ENCODE measurements at regions not wholly inside any gene's neighbourhood (a gene's known extent, or its start where the extent isn't known, plus 50 kb on each side); places are given as distances from the start of the nearest gene placed in this dataset.
"Not testable (repeated sequence)": the region's sequence is repeated elsewhere in the genome, so short reads cannot be mapped to it uniquely, and the experiment has no call there.

DNA sequence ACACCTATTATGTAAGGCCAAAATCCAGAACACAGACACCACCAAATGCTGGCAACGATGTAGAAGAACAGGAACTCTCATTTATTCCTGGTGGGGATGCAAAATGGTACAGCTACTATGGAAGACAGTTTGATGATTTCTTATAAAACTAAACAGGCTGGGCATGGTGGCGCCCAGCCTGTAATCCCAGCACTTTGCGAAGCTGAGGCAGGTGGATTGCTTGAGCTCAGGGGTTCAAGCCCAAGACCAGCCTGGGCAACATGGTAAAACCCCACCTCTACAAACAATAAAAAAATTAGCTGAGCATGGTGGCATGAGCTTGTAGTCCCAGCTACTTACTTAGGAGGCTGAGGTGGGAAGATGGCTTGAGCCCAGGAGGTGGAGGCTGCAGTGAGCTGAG is 98.3 kb downstream of the TUBA3C start:
- TF ChIP-seq, protein P1, sequence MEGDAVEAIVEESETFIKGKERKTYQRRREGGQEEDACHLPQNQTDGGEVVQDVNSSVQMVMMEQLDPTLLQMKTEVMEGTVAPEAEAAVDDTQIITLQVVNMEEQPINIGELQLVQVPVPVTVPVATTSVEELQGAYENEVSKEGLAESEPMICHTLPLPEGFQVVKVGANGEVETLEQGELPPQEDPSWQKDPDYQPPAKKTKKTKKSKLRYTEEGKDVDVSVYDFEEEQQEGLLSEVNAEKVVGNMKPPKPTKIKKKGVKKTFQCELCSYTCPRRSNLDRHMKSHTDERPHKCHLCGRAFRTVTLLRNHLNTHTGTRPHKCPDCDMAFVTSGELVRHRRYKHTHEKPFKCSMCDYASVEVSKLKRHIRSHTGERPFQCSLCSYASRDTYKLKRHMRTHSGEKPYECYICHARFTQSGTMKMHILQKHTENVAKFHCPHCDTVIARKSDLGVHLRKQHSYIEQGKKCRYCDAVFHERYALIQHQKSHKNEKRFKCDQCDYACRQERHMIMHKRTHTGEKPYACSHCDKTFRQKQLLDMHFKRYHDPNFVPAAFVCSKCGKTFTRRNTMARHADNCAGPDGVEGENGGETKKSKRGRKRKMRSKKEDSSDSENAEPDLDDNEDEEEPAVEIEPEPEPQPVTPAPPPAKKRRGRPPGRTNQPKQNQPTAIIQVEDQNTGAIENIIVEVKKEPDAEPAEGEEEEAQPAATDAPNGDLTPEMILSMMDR (IDR thresholded peaks at IDR 0.05): no peak
- H3K27me3 Mint-ChIP-seq (ENCODE audit: unreplicated experiment): no peaks in the 10 kb centered on the region
- no peak overlapping the region for H3K27ac Mint-ChIP-seq (ENCODE audit: unreplicated experiment)
- H3K4me3 Mint-ChIP-seq (ENCODE audit: unreplicated experiment): no peak overlapping the region
- no peaks in the 10 kb centered on the region for H3K4me1 Mint-ChIP-seq (ENCODE audit: unreplicated experiment)
- DNase-seq (ENCODE audit: extremely low spot score, unreplicated experiment): peak; percentile 27
- peaks cover 53% of the 10 kb centered on the region for H3K9me3 Mint-ChIP-seq (ENCODE audit: unreplicated experiment)
- H3K36me3 Mint-ChIP-seq (ENCODE audit: unreplicated experiment): no peaks in the 10 kb centered on the region

DNA sequence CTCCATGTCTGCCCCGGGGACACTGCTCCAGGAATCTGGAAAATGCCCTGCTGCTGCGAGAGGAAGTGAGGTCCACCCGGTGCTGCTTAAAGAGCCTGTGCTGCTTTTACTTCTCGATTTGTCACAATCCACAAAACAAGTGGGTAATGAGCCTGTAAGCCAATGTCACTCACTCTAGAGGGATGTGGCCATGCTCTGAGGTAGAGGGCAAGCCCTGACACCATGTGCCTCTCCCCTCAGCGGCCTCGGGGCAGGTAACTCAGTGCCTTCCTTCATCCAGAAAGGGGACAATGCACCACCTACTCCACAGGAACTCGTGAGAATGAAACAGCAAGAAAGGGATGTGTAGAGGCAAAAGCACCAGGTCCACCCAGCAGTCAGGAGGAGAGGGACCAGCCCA is 106.2 kb downstream of the TUBA3C start:
- Mint-ChIP-seq H3K9me3 (ENCODE audit: unreplicated experiment) (peaks cover 39% of the 10 kb centered on the region), H3K36me3 (ENCODE audit: unreplicated experiment) (no peaks in the 10 kb centered on the region), H3K27ac (ENCODE audit: unreplicated experiment) (no peak overlapping the region), H3K4me3 (ENCODE audit: unreplicated experiment) (no peak overlapping the region), H3K27me3 (ENCODE audit: unreplicated experiment) (no peaks in the 10 kb centered on the region), H3K4me1 (ENCODE audit: unreplicated experiment) (no peaks in the 10 kb centered on the region)
- TF ChIP-seq, protein P1 (IDR thresholded peaks at IDR 0.05): no peak
- peak; percentile 75 for DNase-seq (ENCODE audit: extremely low spot score, unreplicated experiment)

DNA sequence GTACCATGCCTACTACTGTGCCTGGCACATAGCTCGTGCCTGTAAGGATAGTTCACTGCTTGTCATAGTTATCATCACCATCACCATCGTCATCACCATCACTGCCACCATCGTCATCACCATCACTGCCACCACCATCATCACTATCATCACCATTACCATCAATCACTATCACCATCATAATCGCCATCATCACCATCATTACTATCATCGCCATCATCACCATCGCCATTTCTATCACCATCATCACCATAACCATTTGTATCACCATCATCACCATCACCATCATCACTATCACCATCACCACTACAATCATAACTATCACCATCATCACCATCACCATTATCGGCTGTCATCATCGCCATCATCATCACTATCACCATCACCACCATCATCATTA is 107.1 kb downstream of the TUBA3C start:
- peaks cover 41% of the 10 kb centered on the region for H3K9me3 Mint-ChIP-seq (ENCODE audit: unreplicated experiment)
- H3K4me1 Mint-ChIP-seq (ENCODE audit: unreplicated experiment): no peaks in the 10 kb centered on the region
- H3K4me3 Mint-ChIP-seq (ENCODE audit: unreplicated experiment): no peak overlapping the region
- H3K36me3 Mint-ChIP-seq (ENCODE audit: unreplicated experiment): no peaks in the 10 kb centered on the region
- TF ChIP-seq, protein P1 (IDR thresholded peaks at IDR 0.05): no peak
- no peak overlapping the region for H3K27ac Mint-ChIP-seq (ENCODE audit: unreplicated experiment)
- H3K27me3 Mint-ChIP-seq (ENCODE audit: unreplicated experiment): no peaks in the 10 kb centered on the region
- DNase-seq (ENCODE audit: extremely low spot score, unreplicated experiment): no peak

DNA sequence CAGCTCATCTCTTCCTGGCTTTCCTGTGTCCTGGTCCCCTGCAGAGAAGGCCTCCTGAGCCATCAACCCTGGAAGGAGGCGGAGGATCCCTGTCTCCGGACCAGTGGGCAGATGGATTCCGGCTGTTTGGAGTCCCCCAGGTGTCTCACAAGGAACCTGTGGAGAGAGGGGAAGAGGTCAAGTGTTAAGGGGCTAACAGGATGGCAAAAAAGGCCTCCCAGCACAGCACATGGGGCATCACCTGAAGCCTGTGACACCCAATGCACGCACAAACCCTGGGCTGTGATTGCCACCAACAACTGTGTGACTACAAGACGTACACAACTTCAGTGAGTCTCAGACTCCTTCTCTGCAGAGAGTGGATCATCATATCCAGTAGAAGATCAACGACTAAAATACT is 107.5 kb downstream of the TUBA3C start:
- peaks cover 39% of the 10 kb centered on the region for H3K9me3 Mint-ChIP-seq (ENCODE audit: unreplicated experiment)
- DNase-seq (ENCODE audit: extremely low spot score, unreplicated experiment): peak; percentile 71
- H3K27ac Mint-ChIP-seq (ENCODE audit: unreplicated experiment): not testable (repeated sequence)

DNA sequence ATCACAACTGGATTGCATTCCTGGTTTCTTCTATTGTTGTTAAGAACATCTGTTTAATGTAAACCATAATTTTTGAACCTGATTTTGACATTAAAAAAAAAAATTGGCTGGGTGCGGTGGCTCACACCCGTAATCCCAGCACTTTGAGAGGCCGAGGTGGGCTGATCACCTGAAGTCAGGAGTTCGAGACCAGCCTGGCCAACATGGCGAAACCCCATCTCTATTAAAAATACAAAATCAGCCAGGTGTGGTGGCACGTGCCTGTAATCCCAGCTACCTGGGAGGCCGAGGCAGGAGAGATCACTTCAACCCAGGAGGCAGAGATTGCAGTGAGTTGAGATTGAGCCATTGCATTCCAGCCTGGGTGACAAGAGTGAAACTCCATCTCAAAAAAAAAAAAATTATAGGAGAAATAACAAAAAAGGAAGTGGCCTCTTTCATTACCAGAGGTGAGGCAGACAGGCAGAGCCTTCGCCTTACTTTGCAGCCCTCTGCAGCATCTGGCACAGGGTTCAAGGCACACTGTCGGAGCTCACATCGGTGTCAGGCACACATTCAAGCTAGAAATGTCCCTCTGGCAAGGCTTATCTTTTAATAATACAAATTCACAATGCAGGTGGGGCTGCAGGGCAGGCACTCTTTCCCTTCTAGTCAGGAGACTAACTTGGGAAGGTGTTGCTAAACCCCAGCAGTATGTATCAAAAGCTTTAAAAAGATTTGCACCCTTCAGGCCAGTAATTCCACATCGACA is 108.5 kb downstream of the TUBA3C start:
- H3K9me3 Mint-ChIP-seq (ENCODE audit: unreplicated experiment): peaks cover 37% of the 10 kb centered on the region
- H3K36me3 Mint-ChIP-seq (ENCODE audit: unreplicated experiment); H3K4me1 Mint-ChIP-seq (ENCODE audit: unreplicated experiment); H3K27me3 Mint-ChIP-seq (ENCODE audit: unreplicated experiment); H3K27ac Mint-ChIP-seq (ENCODE audit: unreplicated experiment); H3K4me3 Mint-ChIP-seq (ENCODE audit: unreplicated experiment): not testable (repeated sequence)
- peak; percentile 54 for DNase-seq (ENCODE audit: extremely low spot score, unreplicated experiment)

More for the DNA sequence above, 107.5 kb downstream of the TUBA3C start:
- H3K27me3 Mint-ChIP-seq (ENCODE audit: unreplicated experiment); H3K4me3 Mint-ChIP-seq (ENCODE audit: unreplicated experiment); H3K36me3 Mint-ChIP-seq (ENCODE audit: unreplicated experiment); H3K4me1 Mint-ChIP-seq (ENCODE audit: unreplicated experiment): not testable (repeated sequence)

DNA sequence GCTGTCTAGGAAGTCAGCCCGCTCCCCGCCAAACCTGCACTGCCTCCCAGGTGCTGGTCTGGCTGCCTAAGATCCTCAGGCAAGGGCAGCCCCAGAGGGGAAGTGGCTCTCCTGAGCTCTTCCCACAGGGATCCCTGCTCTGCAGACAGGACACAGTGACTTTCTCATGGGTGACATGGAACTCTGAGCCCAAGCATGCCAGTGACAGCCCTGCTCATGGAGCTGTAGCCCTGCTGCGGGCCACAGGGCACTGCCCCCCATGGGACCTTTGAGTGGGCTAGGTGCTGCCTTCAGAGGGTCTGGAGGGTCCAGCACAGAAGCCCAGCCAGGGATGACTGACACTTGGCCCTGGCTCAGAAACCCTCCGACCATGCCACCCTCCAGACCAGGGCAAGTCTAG is 109.1 kb downstream of the TUBA3C start:
- H3K27me3 Mint-ChIP-seq (ENCODE audit: unreplicated experiment): no peaks in the 10 kb centered on the region
- H3K27ac Mint-ChIP-seq (ENCODE audit: unreplicated experiment): no peak overlapping the region
- TF ChIP-seq, protein P1 (IDR thresholded peaks at IDR 0.05): no peak
- no peaks in the 10 kb centered on the region for H3K36me3 Mint-ChIP-seq (ENCODE audit: unreplicated experiment)
- peak; percentile 74 for DNase-seq (ENCODE audit: extremely low spot score, unreplicated experiment)
- H3K4me1 Mint-ChIP-seq (ENCODE audit: unreplicated experiment): no peaks in the 10 kb centered on the region
- H3K9me3 Mint-ChIP-seq (ENCODE audit: unreplicated experiment): peaks cover 35% of the 10 kb centered on the region
- no peak overlapping the region for H3K4me3 Mint-ChIP-seq (ENCODE audit: unreplicated experiment)

All from osteocyte (in vitro differentiated cells).